Erythroblast (primary cell): ENCODE measurements at regions not wholly inside any gene's neighbourhood (a gene's known extent, or its start where the extent isn't known, plus 50 kb on each side); places are given as distances from the start of the nearest gene placed in this dataset.

Source experiments
- GATA1 ChIP-seq: IDR thresholded peaks from 2 replicates; pipeline ENCODE4 v1.6.1; 2011; ENCODE audit warnings: low read depth, mild to moderate bottlenecking, control low read depth, low read length, moderate library complexity
- POLR2A ChIP-seq: IDR thresholded peaks from 2 replicates; pipeline ENCODE4 v1.6.1; 2011; ENCODE audit warnings: mild to moderate bottlenecking, low read length

DNA sequence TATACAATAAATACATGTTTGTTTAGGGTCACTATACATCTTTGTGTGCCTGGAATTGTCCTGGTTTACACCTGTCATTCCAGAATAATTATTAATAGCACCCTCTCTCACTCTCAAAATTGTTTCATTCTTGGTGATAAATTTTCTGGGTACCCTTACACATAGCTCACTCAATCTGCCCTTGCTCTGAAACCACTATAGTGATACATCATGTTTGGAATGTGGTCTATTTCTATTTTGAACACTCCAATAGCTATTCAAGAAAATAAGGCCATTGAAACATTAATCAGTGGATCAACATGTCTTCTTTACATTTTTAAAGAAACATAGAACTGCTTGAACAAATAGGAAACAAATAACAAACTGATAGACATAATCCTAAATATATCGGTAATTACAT is 158.7 kb downstream of the ARRDC3 start:
- TF ChIP-seq POLR2A = no peak
- no peak for TF ChIP-seq GATA1
